Neural progenitor cell (in vitro differentiated cells): ENCODE measurements at regions not wholly inside any gene's neighbourhood (a gene's known extent, or its start where the extent isn't known, plus 50 kb on each side); places are given as distances from the start of the nearest gene placed in this dataset.

Experiments
- DNase-seq: peaks from one replicate; pipeline ENCODE4 v3.0.0-alpha.2; 2016; ENCODE audit warnings: low spot score
- H2AFZ ChIP-seq: fragments of 200-600 bp; sonication (generic); replicated peaks from 2 replicates; pipeline ENCODE4 v1.6.1; 2016; ENCODE audit warnings: antibody characterized with exemption
- H3F3A ChIP-seq: fragments of 200-600 bp; sonication (generic); 2 replicates; pipeline ENCODE4 v1.6.1; 2016; ENCODE audit warnings: antibody characterized with exemption, low read depth
- H3K27ac ChIP-seq: fragments of 200-600 bp; sonication (generic); 2 replicates; pipeline ENCODE4 v1.5.1; 2016; ENCODE audit warnings: mild to moderate bottlenecking
- H3K27me3 ChIP-seq: fragments of 200-600 bp; sonication (generic); 2 replicates; pipeline ENCODE4 v1.6.1; 2016; ENCODE audit warnings: mild to moderate bottlenecking, moderate library complexity
- H3K36me3 ChIP-seq: fragments of 200-600 bp; sonication (generic); 2 replicates; pipeline ENCODE4 v1.5.1; 2016
- H3K4me1 ChIP-seq: fragments of 200-600 bp; sonication (generic); 2 replicates; pipeline ENCODE4 v1.6.1; 2016; ENCODE audit warnings: mixed run types
- H3K4me2 ChIP-seq: fragments of 200-600 bp; sonication (generic); 2 replicates; pipeline ENCODE4 v1.6.1; 2016
- H3K4me3 ChIP-seq: fragments of 200-600 bp; sonication (generic); 2 replicates; pipeline ENCODE4 v1.5.1; 2016
- H3K79me2 ChIP-seq: fragments of 200-600 bp; sonication (generic); 2 replicates; pipeline ENCODE4 v1.6.1; 2016; ENCODE audit warnings: low read depth
- H3K9ac ChIP-seq: fragments of 200-600 bp; sonication (generic); 2 replicates; pipeline ENCODE4 v1.6.1; 2016
- H3K9me3 ChIP-seq: fragments of 200-600 bp; sonication (generic); 2 replicates; pipeline ENCODE4 v1.5.1; 2016; ENCODE audit warnings: low read depth
- H4K20me1 ChIP-seq: fragments of 200-600 bp; sonication (generic); 2 replicates; pipeline ENCODE4 v1.6.1; 2016; ENCODE audit warnings: low read depth
- H3K27ac Mint-ChIP-seq: 3 replicates; pipeline ENCODE4 v1.8.0; 2021; ENCODE audit warnings: mixed read lengths
- H3K27me3 Mint-ChIP-seq: 2 replicates; pipeline ENCODE4 v1.8.0; 2022; ENCODE audit warnings: low read depth, mild to moderate bottlenecking, inconsistent platforms, moderate library complexity, mixed read lengths; ENCODE audit not compliant: insufficient read depth
- H3K36me3 Mint-ChIP-seq: 3 replicates; pipeline ENCODE4 v1.8.0; 2021; ENCODE audit warnings: mixed read lengths
- H3K4me1 Mint-ChIP-seq: 3 replicates; pipeline ENCODE4 v1.8.0; 2021; ENCODE audit warnings: mixed read lengths
- H3K4me3 Mint-ChIP-seq: 3 replicates; pipeline ENCODE4 v1.8.0; 2021; ENCODE audit warnings: mild to moderate bottlenecking, moderate library complexity, mixed read lengths
- H3K9me3 Mint-ChIP-seq: 3 replicates; pipeline ENCODE4 v1.8.0; 2020; ENCODE audit warnings: mixed read lengths
- CTCF ChIP-seq: fragments of 200-600 bp; sonication (generic); IDR thresholded peaks from 2 replicates; pipeline ENCODE4 v1.5.1; 2017; ENCODE audit warnings: antibody characterized with exemption, mild to moderate bottlenecking
- EZH2 ChIP-seq: fragments of 200-600 bp; sonication (generic); IDR thresholded peaks from 2 replicates; pipeline ENCODE4 v1.6.1; 2017; ENCODE audit warnings: antibody characterized with exemption, mild to moderate bottlenecking, moderate library complexity
- EZH2phosphoT487 ChIP-seq: fragments of 200-600 bp; sonication (generic); IDR thresholded peaks from 2 replicates; pipeline ENCODE4 v1.6.1; 2017; ENCODE audit warnings: antibody characterized with exemption

GRCh38 chr9:108142504-108143201 lies 653.1 kb upstream of the KLF4 start:
- no peaks in the 10 kb centered on the region for H3K36me3 ChIP-seq
- H3K4me3 Mint-ChIP-seq, result peak overlapping the region; percentile 74
- peak overlapping the region; percentile 99 for H3K27ac Mint-ChIP-seq
- H2AFZ ChIP-seq, result no peak overlapping the region
- no peaks in the 10 kb centered on the region for H3K27me3 ChIP-seq
- peak overlapping the region; percentile 54 for H3K27ac ChIP-seq
- H4K20me1 ChIP-seq, result no peaks in the 10 kb centered on the region
- H3K4me2 ChIP-seq, result peak overlapping the region; percentile 40
- H3K79me2 ChIP-seq, result no peaks in the 10 kb centered on the region
- H3K9me3 Mint-ChIP-seq, result peaks cover 4% of the 10 kb centered on the region
- H3K4me1 ChIP-seq, result peaks cover 16% of the 10 kb centered on the region
- H3F3A ChIP-seq, result peaks cover 18% of the 10 kb centered on the region
- H3K27me3 Mint-ChIP-seq, result peaks cover 4% of the 10 kb centered on the region
- peak; percentile 91 for DNase-seq
- H3K4me3 ChIP-seq, result no peak overlapping the region
- no peak overlapping the region for H3K9ac ChIP-seq
- no peaks in the 10 kb centered on the region for H3K36me3 Mint-ChIP-seq
- no peaks in the 10 kb centered on the region for H3K9me3 ChIP-seq
- peaks cover 19% of the 10 kb centered on the region for H3K4me1 Mint-ChIP-seq
- TF ChIP-seq EZH2 (no peak), CTCF (peak; percentile 44)

- H3K9ac ChIP-seq, result no peak overlapping the region
- H3K79me2 ChIP-seq, result no peaks in the 10 kb centered on the region
- H3K27ac Mint-ChIP-seq, result peak overlapping the region; percentile 99
- TF ChIP-seq EZH2phosphoT487 (no peak), CTCF (no peak), EZH2 (no peak)
- no peaks in the 10 kb centered on the region for H3K36me3 Mint-ChIP-seq
- peaks cover 4% of the 10 kb centered on the region for H3K9me3 Mint-ChIP-seq
- DNase-seq, result no peak
- peak overlapping the region; percentile 74 for H3K4me3 Mint-ChIP-seq
- H3K4me1 Mint-ChIP-seq, result peaks cover 19% of the 10 kb centered on the region
- no peaks in the 10 kb centered on the region for H3K36me3 ChIP-seq
- no peaks in the 10 kb centered on the region for H4K20me1 ChIP-seq
- H3K27ac ChIP-seq, result peak overlapping the region; percentile 54
- peaks cover 16% of the 10 kb centered on the region for H3K4me1 ChIP-seq
- H3K4me2 ChIP-seq, result peak overlapping the region; percentile 40
- H2AFZ ChIP-seq, result no peak overlapping the region
- H3K9me3 ChIP-seq, result no peaks in the 10 kb centered on the region
- peaks cover 18% of the 10 kb centered on the region for H3F3A ChIP-seq
- no peak overlapping the region for H3K4me3 ChIP-seq
- peaks cover 4% of the 10 kb centered on the region for H3K27me3 Mint-ChIP-seq
- H3K27me3 ChIP-seq, result no peaks in the 10 kb centered on the region
Measured at GRCh38 chr9:108142142-108142503, 652.6 kb upstream of the KLF4 start.

- H3K9me3 Mint-ChIP-seq, result no peaks in the 10 kb centered on the region
- Histone ChIP-seq H3K9me3 (no peaks in the 10 kb centered on the region), H3K27ac (no peak overlapping the region), H3F3A (peaks cover 18% of the 10 kb centered on the region), H2AFZ (no peak overlapping the region), H3K4me1 (peaks cover 16% of the 10 kb centered on the region), H3K79me2 (no peaks in the 10 kb centered on the region), H3K4me3 (no peak overlapping the region), H3K27me3 (no peaks in the 10 kb centered on the region), H3K4me2 (no peak overlapping the region), H4K20me1 (no peaks in the 10 kb centered on the region), H3K36me3 (no peaks in the 10 kb centered on the region), H3K9ac (no peak overlapping the region)
- peaks cover 19% of the 10 kb centered on the region for H3K4me1 Mint-ChIP-seq
- H3K27ac Mint-ChIP-seq, result no peak overlapping the region
- H3K36me3 Mint-ChIP-seq, result no peaks in the 10 kb centered on the region
- H3K4me3 Mint-ChIP-seq, result no peak overlapping the region
- H3K27me3 Mint-ChIP-seq, result peaks cover 2% of the 10 kb centered on the region
- TF ChIP-seq EZH2, result no peak
- no peak for TF ChIP-seq CTCF
- no peak for TF ChIP-seq EZH2phosphoT487
- no peak for DNase-seq
Measured at GRCh38 chr9:108139900-108140299, 650.3 kb upstream of the KLF4 start.
